Gastroesophageal sphincter (tissue), 3 donors: ENCODE measurements at regions not wholly inside any gene's neighbourhood (a gene's known extent, or its start where the extent isn't known, plus 50 kb on each side); places are given as distances from the start of the nearest gene placed in this dataset.

Experiments
- CTCF ChIP-seq, 4 experiments: fragments of 200-600 bp in 2 of 4; fragments of 450-650 bp in 2 of 4; sonication (generic) in 1 of 4; IDR thresholded peaks; one replicate each; pipeline ENCODE4 v1.5.1; 2017 to 2019; ENCODE audit warnings: antibody characterized with exemption in 4 of 4, mild to moderate bottlenecking in 2 of 4, moderate library complexity in 2 of 4
- POLR2A ChIP-seq, 2 donors: fragments of 450-650 bp; IDR thresholded peaks; one replicate each; pipeline ENCODE4 v1.6.1; 2017; ENCODE audit warnings: antibody characterized with exemption in 2 of 2, mild to moderate bottlenecking in 2 of 2, moderate library complexity in 1 of 2
- POLR2AphosphoS5 ChIP-seq: sonication (generic); formaldehyde crosslinking; IDR thresholded peaks from one replicate; pipeline ENCODE4 v1.6.1; 2017; ENCODE audit warnings: antibody characterized with exemption

GRCh38 chr5:145588113-145588512 lies 247.0 kb downstream of the PRELID2 start:
- TF ChIP-seq CTCF (IDR thresholded peaks at IDR 0.05) = no peak
- TF ChIP-seq POLR2AphosphoS5 = no peak
- no peak for TF ChIP-seq POLR2A (IDR thresholded peaks at IDR 0.05)
